Omental fat pad (tissue), 3 donors: ENCODE measurements at regions not wholly inside any gene's neighbourhood (a gene's known extent, or its start where the extent isn't known, plus 50 kb on each side); places are given as distances from the start of the nearest gene placed in this dataset.

Source experiments
- ATAC-seq: fragments of 150-250 bp; one replicate; pipeline ENCODE4 v1.9.1; 2016; ENCODE audit warnings: mild to moderate bottlenecking, moderate library complexity; ENCODE audit not compliant: low FRiP score
- DNase-seq: peaks from one replicate; pipeline ENCODE4 v3.0.0-alpha.2; 2019; ENCODE audit warnings: low spot score
- CTCF ChIP-seq, 3 donors: fragments of 450-650 bp; IDR thresholded peaks; one replicate each; pipeline ENCODE4 v1.5.1; 2016 to 2017; ENCODE audit warnings: antibody characterized with exemption in 3 of 3, mild to moderate bottlenecking in 3 of 3, moderate library complexity in 2 of 3

GRCh38 chr2:125667630-125668029, 988.3 kb upstream of the GYPC start:
- no peak for DNase-seq

DNA sequence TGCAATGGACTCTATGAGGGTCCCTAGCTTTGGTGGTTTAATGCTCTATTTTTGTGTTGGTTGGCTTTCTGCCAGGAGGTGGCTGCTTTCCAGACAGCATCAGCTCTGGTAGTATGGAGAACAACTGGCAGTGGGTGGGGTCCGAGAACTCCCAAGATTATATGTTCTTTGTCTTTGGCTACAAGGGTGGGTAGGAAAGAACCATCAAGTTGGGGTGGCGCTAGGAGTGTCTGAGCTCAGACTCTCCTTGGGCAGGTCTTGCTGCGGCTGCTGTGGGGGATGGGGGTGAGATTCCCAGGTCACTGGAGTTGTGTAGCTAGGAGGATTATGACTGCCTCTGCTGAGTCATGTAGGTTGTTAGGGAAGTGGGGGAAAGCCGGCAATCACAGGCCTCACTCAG, 976.1 kb upstream of the GYPC start:
- TF ChIP-seq CTCF (IDR thresholded peaks at IDR 0.05): no peak
- DNase-seq: no peak
- ATAC-seq: no peak

More at GRCh38 chr2:125667630-125668029, 988.3 kb upstream of the GYPC start:
- no peak for ATAC-seq
- no peak for TF ChIP-seq CTCF (IDR thresholded peaks at IDR 0.05)

DNA sequence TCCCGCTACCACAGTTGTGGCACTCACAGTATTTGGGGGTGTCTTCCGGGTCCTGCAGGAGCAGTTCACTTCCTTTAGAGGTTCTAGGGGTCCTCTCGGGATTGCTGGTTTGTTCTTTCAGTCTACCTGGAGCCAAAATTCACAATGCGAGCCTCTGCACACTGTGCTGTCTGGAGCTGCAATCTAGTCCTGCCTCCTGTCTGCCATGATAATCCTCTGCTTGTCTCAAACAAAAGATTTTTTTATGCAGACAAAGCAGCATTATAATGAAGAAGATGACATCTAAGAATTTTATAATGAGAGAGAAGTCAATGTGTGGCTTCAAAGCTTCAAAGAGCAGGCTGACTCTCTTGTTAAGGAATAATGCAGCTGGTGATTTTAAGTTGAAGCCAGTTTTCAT, 975.1 kb upstream of the GYPC start:
- ATAC-seq (no peak), DNase-seq (no peak)
- TF ChIP-seq CTCF (IDR thresholded peaks at IDR 0.05): no peak

DNA sequence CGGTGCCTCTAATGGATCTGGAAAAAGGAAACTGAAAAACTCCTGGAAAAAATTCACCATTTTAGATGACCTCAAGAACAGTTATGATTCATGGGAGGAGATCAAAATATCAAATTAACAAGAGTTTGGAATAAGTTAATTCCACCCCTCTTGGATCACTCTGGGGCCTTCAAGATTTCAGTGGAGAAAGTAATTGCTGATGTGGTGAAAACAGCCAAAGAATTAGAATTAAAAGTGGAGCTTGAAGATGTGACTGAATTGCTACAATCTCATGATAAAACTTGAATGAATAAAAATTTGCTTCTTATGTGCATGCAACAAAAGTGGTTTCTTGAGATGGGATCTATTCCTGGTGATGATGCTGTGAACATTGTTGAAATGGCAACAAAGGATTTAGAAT, 974.4 kb upstream of the GYPC start:
- DNase-seq: no peak
- ATAC-seq: no peak
- TF ChIP-seq CTCF (IDR thresholded peaks at IDR 0.05): no peak

DNA sequence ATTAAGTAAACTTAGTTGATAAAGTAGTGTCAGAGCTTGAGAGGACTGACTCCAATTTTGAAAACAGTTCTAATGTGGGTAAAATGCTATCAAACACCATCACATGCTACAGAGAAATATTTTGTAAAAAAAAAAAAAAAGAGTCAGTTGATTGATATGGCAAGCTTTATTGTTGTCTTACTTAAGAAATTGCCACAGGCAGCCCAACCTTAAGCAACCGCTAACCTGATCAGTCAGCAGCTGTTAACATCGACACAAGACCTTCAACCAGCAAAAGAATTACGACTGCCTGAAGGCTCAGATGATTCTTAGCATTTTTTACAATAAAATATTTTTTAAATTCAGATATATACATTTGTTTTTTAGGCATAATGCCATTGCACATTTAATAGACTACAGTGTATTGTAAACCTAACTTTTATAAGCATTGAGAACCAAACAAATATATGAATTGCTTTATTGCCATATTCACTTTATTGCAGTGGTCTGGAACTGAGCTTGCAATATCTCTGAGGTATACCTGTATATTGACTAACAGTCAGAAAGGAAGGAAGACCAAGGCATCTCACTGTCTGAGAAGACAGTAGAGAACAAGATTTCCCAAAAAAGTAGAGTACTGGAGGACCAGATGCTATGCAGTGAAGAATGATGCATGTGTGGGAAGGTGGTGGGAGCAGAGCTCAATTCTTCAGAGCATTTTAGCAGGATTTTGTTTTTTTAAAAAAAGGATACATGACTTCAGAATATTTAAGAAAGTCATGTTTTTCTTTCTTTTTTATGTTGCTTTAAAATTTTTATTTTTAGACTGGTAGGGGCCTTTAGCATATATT, 973.8 kb upstream of the GYPC start:
- no peak for TF ChIP-seq CTCF (IDR thresholded peaks at IDR 0.05)
- DNase-seq: no peak
- ATAC-seq: no peak

GRCh38 chr2:125684256-125684655, 971.7 kb upstream of the GYPC start:
- no peak for ATAC-seq
- no peak for TF ChIP-seq CTCF (IDR thresholded peaks at IDR 0.05)
- no peak for DNase-seq

DNA sequence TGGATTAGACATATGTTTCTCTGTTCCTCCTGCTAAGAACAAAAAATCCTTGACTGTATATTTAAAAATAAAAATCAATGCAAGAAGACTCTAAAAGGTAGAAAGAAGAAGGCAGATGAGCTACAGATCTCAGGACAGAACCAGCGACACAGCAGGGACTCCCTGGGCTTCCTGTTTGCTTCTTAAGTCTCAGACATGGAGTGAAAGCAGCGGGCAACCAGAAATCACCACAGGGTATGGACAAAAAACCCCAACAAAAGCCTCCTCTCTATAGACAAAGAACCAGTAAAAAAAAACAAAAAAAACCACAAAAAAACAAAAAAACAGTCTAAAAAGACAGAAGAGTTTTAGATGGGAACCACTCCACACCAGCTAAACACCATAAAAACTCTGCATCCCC, 971.0 kb upstream of the GYPC start:
- ATAC-seq (no peak), DNase-seq (no peak)
- TF ChIP-seq CTCF (IDR thresholded peaks at IDR 0.05): no peak
